Sciatic nerve (tissue), 2 donors: ENCODE measurements at regions not wholly inside any gene's neighbourhood (a gene's known extent, or its start where the extent isn't known, plus 50 kb on each side); places are given as distances from the start of the nearest gene placed in this dataset.
A peak's percentile ranks its signal among the peaks of the same experiment; 100 is the strongest.

ENCODE experiments used
- ATAC-seq: fragments of 200-7000 bp; cut with Tn5 transposase; one replicate; pipeline ENCODE4 v1.9.1; 2020; ENCODE audit warnings: mild to moderate bottlenecking, moderate library complexity
- DNase-seq: peaks from one replicate; pipeline ENCODE4 v3.0.0-alpha.2; 2020; ENCODE audit warnings: low spot score
- intact Hi-C: fragments of 100-400 bp; cut with DNase I; formaldehyde crosslinking; loops from one replicate; pipeline ENCODE4 v1.14.2; 2022
- donor health status: DM: no; HTN: no; CAD: no.
- donor health status: DM: no; HTN: no; CAD: no.

DNA sequence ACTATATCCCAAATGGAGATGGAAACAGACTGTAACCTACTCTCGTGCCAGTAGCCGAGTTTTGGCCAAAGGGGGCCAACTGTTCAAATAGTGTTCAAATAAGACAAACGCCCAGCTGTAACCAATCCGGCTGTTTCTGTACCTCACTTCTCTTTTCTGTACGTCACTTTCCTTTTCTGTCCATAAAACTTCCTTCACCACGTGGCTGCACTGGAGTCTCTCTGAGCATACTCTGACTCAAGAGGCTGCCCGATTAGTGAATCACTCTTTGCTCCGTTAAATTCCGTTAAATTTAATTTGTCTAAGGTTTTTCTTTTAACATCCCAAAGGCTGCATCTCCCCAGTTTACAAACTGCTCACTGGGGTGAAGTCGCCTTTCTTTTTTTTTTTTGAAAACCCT, 219.2 kb upstream of the P2RY1 start:
- intact Hi-C loops = no loop called here
- ATAC-seq = no peak
- DNase-seq = no peak

DNA sequence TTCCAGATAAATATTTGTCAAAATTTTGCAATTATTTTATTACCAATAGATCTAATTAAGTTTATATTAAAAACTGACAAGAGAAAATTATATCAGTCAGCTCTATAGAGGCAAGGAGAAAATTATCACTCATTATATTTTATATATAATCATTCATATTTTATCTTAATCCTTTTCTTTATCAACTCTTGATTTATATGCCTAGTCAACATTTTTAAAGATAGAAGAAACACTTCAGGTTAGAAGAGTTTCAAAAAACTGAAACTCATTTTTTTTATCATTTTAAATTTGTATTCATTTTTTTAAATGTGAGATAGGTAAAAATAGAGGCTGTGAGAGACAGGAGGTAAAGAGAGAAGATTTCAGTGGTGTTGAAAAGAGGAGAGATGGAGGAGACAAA, 217.3 kb upstream of the P2RY1 start:
- DNase-seq (no peak), ATAC-seq (no peak)
- intact Hi-C loops = no loop called here

DNA sequence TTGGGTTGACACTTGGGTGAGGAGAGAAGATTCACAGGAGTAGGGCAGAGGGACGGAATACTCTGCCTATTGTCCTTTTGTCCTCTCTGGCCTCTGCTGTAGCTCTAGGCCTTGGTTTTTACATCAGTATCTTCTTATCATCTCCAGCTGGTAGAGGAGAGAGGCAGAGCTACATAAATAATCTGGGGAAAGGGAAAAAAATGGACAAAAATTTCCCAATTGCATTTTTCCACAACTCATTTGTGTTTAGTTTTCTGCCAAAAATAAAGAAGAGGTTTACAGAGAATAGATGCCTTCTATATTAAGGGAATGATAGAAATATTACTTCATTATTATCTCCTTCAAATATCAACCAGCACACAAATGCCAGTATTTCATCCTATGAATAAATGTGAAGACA, 216.4 kb upstream of the P2RY1 start:
- no peak for ATAC-seq
- intact Hi-C loops = no loop called here

DNA sequence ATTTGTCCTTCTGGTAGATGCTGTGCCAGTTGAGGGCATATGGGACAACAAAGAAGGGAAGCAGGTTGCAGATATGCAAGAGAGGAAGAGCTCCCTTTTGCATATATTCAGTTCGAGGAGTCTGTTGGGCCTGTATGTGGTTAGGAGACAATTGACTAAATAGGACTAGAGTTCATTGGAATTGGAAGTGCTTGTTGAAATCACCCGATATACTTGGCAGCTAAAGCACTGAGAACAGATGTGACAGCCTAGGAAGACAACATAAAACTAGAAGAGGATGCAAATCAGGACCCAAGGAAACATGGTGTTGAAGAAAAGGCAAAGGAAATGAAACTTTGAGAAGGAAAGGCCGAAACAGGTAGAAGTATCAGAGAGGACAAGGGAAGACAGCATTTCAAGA, 215.2 kb upstream of the P2RY1 start:
- DNase-seq (no peak), ATAC-seq (no peak)
- intact Hi-C loops = no loop called here

More for the DNA sequence above, 216.4 kb upstream of the P2RY1 start:
- no peak for DNase-seq

DNA sequence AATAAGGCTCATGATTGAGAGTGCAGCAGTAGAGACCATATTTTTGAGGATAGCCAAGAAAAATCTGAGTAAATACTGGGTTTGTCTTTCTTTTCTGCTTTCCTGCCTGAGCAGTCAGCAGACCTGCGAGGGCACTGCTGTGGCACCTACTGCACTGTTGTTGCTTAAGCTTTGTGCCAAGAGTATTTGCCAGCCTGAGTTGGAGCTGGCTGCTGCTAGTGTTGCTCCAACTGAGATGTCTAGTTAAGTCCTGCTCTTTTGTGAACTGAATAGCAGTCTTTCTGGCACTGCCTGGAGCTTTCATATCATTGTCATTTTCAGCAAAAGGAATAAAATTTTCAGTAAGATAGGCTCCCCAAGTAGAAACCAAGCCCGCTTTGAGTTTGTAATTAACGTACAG, 214.5 kb upstream of the P2RY1 start:
- peak; percentile 44 for ATAC-seq
- intact Hi-C loops = no loop called here
- no peak for DNase-seq

DNA sequence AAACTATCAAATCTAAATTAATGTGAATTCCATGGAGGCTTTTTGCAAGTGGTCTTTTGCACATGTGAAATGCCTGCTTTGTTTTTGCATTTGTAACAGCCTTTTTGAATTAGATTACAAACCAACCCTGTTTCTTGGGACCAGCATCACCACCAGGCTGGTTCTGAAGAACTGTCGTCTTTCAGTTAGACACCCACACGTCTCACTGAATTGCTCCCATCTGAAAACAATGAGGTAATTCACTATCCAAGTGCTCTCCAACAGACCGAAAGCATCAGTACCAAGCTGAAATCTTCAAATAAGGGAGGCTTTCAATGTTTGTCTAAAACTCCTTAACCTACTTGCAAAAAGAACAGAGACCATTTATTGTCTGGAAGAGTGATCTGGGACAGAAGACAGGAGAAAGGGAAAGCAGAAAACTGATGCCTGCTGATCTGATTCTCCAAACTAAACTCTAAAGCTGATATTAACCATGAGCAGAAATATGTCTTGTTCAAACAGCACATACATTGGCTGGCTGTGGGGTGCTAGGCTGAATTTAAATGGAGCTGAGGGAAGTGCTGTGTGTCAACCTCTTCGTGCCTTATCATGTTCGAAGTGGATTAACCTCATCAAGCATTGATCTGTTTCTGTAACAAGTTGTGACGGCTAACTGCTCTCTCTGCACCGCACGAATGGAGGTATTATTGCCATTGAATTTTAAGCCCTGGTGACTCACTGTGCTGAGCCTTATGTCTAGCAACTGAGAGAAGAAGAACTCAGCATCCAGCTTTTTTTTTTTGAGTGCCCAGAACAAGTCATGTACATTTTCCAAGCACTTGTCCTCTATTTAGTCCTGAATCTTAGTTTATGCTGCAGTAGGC, 213.7 kb upstream of the P2RY1 start:
- no peak for DNase-seq
- intact Hi-C loops = no loop called here
- peak; percentile 88 for ATAC-seq

DNA sequence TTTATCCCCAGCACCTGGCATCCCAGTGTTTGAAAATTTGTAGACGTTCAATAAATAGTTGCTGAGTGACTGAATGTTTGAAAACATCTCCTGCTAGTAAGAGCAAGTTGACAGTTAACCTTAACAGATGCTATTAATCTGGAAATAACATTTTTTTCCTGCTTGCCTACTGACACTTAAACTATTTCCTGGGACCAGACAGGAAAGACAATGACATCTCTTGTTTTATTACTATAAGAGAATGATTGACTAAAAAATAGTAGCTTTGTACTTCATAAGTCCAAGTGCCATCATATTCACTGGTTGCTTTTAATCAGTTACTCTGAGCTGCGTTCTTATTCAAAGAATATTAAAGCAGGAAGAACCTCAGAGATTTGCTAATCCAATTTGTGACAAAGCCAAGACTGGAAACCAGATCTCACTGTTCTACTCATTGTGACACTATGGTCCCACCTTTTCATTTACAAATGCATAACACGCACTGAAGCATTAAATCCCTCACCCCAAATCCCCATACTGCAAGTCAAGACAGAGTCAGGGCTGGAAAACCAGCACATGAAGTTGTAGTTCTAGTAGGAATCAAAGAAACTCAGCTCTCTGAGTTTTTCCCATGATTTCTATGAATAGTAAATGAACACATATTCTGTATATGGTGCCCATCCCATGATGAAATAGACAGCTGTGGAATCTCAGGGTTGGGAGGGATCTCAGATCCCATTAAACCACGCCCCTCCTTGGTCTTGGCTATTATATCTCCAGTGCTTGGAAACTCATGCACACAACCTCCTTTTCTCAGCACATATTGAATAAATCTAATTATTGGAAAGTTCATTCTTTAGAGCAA, 212.7 kb upstream of the P2RY1 start:
- intact Hi-C loops = no loop called here
- DNase-seq = no peak
- no peak for ATAC-seq

DNA sequence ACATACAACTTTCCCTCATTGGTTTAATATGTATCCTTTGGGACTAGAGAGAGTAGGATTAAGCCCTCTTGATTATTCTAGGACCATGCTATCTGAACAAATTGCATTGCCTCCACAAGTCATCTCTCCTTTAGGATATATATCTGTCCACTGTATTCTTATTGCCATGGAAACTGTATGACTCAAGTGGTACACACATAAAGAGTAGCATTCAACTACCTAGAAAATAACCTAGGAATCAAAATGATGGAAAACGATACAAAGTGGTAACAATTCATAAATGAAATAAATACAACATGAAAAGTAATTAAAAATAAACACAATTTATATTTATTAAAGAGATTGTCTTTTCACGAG, 212.1 kb upstream of the P2RY1 start:
- intact Hi-C loops = no loop called here
- DNase-seq (no peak), ATAC-seq (no peak)

DNA sequence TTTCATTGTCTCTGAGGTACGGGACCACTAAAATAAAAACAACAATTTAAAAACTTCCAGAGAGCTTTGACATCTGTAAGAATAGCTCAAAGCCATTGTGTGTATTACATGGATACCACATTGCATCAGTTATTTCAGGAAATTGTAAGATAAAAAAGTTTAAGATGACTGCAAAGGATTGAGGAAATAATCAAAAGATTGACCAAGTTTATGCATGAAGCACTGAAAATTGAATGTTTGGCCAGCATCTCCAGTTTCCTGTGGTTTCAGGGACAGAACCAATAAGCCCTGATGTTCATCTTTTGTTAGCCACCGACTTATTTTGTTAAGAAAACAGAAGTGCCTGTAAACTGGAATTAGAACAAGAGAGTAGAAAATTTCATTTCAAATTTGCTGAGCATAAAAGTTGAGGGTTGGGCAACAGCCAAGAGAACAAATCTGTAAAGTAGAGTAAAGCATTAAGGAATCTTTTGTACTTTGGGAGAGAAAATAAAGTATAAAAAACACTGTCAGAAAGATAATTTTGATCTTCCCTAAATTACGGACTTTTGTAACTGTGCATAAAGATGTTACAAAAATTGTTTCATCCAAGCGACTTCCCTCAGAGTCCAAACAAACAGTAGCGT, 211.5 kb upstream of the P2RY1 start:
- ATAC-seq = peak; percentile 30
- intact Hi-C loops = no loop called here
- DNase-seq = no peak

DNA sequence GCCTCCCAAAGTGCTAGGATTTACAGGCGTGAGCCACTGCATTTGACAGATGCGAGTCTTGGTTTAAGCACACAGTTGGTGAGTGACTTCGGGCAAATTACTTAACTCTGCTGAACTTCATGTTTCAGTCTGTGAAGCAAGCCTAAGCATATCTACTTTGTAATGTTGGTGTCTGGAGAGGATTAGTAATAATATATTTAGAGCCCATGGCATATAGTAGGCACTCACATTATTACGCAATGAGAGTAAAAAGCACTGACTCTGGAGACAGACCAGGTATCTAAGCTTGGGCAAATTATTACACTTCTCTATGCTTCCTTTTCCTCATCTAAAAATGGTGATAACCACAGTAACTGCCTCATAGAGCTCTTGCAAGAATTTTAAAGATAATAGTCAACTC, 208.7 kb upstream of the P2RY1 start:
- DNase-seq = no peak
- intact Hi-C loops = no loop called here

DNA sequence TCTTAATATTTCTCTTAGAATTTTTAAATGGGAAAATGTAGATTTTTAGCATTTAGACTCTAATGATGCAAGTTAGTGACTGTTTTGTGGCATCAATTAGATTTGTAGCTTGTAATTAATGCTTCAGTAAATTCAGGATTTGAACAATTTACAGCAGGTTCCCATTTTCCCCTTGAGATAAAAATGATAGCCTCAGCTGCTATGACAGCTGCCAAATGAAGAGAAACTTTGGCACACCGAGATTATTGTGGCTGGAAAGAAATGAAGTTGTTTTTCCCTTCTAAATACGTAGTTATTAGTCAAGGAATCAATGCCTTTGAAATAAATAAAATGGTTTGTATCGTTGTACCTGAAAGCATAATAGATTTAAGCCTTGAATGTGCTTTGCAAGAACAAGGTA, 206.4 kb upstream of the P2RY1 start:
- ATAC-seq (no peak), DNase-seq (no peak)
- intact Hi-C loops = no loop called here

More for the DNA sequence above, 208.7 kb upstream of the P2RY1 start:
- no peak for ATAC-seq

DNA sequence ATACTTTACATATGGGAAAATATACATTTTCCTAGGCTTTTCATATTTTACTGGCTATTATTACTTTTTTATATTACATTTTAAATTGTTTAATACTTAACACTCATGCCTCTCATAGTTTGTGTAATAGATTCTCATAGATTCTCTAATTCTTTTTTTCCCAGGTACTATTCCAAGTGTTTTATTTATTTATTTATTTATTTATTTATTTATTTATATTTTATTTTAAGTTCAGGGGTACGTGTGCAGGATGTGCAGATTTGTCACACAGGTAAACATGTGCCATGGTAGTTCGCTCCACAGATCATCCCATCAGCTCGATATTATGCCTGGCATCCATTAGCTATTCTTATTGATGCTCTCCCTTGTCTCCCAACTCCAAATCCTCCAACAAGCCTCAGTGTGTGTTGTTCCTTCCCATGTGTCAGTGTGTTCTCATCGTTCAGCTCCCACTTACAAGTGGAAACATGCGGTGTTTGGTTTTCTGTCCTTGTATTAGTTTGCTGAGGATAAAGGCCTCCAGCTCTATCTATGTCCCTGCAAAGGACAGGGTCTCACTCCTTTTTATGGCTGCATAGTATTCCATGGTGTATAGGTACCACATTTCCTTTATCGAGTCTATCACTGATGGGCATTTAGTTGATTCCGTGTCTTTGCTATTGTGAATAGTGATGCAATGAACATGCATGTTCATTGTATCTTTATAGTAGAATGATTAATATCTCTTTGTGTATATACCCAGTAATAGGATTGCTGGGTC, 205.4 kb upstream of the P2RY1 start:
- intact Hi-C loops = no loop called here
- DNase-seq = no peak
- no peak for ATAC-seq

DNA sequence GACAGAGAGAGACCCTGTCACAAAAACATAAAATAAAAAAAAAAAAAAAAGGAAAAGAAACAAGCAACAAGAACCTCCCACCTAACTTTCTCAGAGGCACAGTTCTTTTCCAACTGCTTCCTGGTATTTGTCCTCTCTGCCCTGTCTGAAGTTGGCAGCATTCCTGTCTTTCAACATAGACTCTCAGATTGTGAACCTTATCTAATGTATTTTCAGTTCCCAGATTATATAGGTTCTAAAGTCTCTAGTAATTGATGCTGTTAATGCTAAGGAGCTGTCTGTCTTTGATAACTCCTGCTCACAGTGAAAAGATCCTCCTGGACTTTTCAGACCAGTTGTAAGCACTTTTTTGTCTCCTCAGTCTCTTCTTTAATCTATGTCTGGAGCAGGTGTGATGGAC, 199.5 kb upstream of the P2RY1 start:
- ATAC-seq (no peak), DNase-seq (no peak)
- intact Hi-C loops = no loop called here

DNA sequence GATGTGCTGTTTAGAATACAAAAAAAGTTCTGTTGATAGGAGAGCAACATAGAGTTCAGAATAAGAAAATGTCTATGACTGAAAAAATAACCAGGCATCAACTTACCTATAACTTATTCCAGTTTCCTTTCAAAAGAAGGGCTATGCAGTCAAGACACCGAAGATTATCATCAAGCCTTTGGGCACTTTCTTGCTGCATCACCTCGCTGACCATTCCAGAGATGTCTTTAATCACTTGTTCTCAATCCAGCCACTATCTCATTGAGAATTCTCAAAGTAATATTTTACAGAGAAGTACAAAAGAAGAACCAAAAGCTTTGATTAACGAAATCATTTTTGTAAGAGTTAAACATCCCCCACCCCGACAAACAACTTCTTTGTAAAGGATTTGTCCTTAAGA, 198.3 kb upstream of the P2RY1 start:
- intact Hi-C loops = no loop called here
- ATAC-seq = no peak
- DNase-seq = no peak

DNA sequence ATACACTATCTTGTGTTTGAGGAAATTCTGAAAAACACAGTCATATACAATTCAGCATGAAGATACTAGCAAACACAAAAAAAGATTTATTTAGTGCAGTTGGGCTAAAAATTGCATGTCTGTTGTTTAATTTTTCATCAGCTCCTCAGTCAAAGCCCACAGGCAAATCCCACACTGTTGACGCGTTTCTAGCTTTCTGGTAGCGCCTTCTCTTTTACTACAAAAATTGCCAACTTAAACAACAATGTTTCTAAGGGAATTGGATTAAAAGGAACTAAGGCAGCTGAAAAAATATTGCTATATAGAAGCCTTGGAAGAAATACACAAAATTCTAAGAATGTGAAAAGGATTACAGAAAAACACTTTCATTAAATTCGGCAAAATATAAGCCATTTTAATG, 196.7 kb upstream of the P2RY1 start:
- intact Hi-C loops = no loop called here
- ATAC-seq (peak; percentile 82), DNase-seq (no peak)

DNA sequence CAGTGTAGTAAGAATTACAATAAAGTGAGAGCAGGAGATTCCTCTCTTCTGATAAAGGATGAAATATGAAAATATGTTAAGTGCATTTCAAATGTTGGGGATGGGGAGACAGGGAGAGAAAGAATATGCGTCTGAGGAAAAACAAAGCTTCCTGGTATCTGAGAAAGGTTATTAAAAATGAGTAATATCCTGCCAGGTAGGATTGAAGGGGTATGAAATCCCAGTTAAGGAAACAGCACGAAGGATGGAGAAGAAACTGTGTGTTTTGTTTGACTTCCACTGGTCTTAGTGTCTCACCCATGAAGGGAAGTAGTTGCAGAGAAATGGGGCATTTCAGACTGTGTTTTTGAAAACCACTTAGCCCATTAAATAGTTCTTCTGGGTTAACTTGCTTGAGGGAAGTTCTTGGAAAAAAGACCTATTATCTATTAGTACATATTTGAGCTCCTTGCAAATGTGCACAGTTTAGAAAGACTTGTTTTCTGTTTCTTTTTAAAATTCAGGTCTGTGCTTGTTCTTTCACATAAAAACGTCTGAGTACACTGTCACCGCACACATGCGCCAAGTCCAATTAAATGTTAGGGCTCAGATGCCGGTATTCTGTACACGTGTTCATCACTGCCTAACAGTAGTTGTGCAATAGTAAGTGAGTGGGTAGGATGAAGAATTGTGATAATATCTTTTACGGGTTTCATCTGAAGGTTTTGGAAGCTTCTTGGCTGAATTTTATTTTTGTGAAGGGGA, 196.1 kb upstream of the P2RY1 start:
- peak; percentile 98 for ATAC-seq
- intact Hi-C loops = no loop called here
- no peak for DNase-seq

DNA sequence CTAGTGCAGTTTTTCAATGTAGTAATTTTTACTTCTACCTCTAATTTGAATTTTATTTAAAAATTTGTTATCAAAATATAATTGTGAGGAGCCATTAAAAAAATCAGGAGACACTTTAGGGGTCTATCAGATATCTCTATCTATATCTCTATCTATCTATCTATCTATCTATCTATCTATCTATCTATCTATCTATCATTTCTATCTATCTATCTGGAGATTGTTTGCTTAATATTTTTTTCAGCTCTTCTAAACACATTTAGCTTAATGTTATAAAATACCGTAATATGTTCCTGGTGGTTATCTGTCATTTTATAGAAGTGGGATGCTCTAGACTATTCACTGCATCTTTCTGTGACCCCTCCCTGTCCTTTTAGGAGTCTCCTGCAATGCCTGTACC, 193.7 kb upstream of the P2RY1 start:
- DNase-seq (no peak), ATAC-seq (no peak)
- intact Hi-C loops = no loop called here

DNA sequence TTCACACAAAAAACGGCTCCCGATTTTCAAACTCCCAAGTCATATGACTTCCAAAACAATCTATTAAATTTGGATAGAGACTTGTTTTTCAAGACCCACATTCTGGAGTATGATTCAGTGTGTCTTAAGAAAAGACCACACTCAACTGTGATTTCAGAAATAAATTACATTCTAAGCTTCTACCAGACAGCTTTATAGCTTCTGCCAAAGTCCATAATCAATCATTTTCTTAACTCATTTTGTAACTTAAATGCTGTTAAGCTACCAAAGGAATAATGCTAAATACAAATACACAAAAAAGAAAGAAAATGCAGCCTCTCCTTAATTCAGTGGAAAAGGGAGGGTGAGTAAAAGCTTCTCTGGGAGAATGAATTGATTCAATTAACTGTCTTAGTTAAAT, 192.3 kb upstream of the P2RY1 start:
- intact Hi-C loops = no loop called here

DNA sequence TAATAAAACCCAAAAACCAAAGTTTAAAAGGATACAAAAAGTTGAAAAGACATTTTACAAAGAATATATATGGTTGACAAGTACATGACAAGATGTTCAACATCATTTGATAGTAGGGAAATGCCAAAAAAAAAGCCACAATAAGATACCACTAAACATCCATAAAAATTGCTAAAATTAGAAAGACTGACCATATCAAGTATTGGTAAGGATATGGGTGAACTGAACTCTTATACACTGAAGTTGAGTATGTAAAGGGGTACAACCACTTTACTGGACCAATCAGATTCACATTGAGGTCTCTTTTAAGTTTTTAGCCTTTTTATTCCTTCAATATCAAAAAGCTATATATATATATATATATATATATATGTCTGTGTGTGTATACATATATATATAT, 190.5 kb upstream of the P2RY1 start:
- intact Hi-C loops = no loop called here
- DNase-seq = no peak
- ATAC-seq = no peak

More for the DNA sequence above, 192.3 kb upstream of the P2RY1 start:
- ATAC-seq (no peak), DNase-seq (no peak)
